ENCODE measurements at regions not wholly inside any gene's neighbourhood (a gene's known extent, or its start where the extent isn't known, plus 50 kb on each side); places are given as distances from the start of the nearest gene placed in this dataset.

DNA sequence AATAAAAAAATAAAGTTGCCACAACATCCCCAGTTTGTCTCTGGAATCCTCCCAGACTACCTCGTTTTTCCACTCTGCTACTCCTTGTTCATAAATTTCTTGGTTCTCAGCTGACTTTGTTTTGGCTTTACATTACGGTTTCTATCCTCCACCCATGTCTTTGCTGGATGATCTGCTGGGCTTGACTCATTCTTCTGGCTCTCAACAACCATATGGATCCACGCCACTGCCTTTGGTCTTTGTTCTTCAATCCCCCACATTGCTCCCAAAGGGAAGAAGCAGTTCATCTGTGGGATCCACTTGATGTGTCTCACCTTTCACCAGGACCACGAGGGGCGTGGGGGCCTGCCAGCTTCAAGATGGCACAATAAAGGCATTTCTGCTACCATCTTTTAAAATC is 67.1 kb upstream of the NBL1 start:
- Histone ChIP-seq H3K27me3 (ENCODE audit: low read depth) (no peaks in the 10 kb centered on the region), H3K36me3 (no peaks in the 10 kb centered on the region), H3K4me1 (peaks cover 4% of the 10 kb centered on the region), H3K4me3 (no peak overlapping the region), H3K9me3 (no peaks in the 10 kb centered on the region), H3K27ac (no peak overlapping the region)
- DNase-seq (no peak), ATAC-seq (no peak)
- intact Hi-C loops (cut with DNase I), result no loop called here
- TF ChIP-seq, protein P1, sequence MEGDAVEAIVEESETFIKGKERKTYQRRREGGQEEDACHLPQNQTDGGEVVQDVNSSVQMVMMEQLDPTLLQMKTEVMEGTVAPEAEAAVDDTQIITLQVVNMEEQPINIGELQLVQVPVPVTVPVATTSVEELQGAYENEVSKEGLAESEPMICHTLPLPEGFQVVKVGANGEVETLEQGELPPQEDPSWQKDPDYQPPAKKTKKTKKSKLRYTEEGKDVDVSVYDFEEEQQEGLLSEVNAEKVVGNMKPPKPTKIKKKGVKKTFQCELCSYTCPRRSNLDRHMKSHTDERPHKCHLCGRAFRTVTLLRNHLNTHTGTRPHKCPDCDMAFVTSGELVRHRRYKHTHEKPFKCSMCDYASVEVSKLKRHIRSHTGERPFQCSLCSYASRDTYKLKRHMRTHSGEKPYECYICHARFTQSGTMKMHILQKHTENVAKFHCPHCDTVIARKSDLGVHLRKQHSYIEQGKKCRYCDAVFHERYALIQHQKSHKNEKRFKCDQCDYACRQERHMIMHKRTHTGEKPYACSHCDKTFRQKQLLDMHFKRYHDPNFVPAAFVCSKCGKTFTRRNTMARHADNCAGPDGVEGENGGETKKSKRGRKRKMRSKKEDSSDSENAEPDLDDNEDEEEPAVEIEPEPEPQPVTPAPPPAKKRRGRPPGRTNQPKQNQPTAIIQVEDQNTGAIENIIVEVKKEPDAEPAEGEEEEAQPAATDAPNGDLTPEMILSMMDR (IDR thresholded peaks at IDR 0.05), result no peak

DNA sequence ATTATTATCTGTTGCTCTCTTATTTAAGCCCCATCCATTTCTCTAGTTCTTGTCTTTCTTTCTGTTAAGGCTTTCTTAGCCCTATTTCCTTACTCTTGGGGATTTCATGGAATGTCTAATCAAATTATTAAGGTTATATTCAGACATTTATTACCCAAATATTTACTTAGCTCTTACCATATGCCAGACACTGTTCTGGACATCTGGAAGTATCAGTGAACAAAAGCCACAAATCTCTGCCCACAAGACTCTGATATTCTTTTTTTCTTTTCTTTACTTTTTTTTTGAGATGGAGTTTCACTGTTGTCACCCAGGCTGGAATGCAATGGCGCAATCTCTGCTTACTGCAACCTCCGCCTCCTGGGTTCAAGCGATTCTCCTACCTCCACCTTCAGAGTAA is 74.3 kb upstream of the NBL1 start:
- intact Hi-C loops (cut with DNase I), result no loop called here
- Histone ChIP-seq H3K27ac (no peak overlapping the region), H3K4me3 (no peak overlapping the region), H3K4me1 (no peaks in the 10 kb centered on the region), H3K27me3 (ENCODE audit: low read depth) (no peaks in the 10 kb centered on the region), H3K36me3 (no peaks in the 10 kb centered on the region), H3K9me3 (no peaks in the 10 kb centered on the region)
- TF ChIP-seq, protein P1 (IDR thresholded peaks at IDR 0.05), result no peak
- ATAC-seq (no peak), DNase-seq (no peak)

DNA sequence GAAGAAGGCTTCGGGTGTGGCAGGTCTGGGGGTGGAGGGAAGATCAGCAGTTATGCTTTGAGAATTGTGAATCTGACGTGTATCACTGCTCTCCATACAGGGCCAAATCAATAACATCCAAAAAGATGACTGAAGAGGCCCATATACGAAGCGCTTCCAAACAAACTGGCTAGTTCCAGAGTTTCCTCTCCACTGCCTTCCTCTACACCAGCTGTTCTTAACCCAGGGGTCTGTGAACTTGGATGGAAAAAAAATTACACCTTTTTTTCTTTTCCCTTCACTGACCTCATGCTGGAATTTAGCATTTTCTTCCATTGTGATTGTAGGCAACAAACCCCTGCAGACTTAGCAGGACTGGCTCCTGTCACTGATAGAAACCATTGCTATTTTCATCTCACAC is 77.1 kb upstream of the NBL1 start:
- DNase-seq (no peak), ATAC-seq (no peak)
- H3K4me3 ChIP-seq, result no peak overlapping the region
- intact Hi-C loops (cut with DNase I), result no loop called here
- no peaks in the 10 kb centered on the region for H3K9me3 ChIP-seq
- H3K27me3 ChIP-seq (ENCODE audit: low read depth), result no peaks in the 10 kb centered on the region
- H3K27ac ChIP-seq, result no peak overlapping the region
- H3K4me1 ChIP-seq, result no peaks in the 10 kb centered on the region
- TF ChIP-seq, protein P1 (IDR thresholded peaks at IDR 0.05), result no peak
- H3K36me3 ChIP-seq, result no peaks in the 10 kb centered on the region

DNA sequence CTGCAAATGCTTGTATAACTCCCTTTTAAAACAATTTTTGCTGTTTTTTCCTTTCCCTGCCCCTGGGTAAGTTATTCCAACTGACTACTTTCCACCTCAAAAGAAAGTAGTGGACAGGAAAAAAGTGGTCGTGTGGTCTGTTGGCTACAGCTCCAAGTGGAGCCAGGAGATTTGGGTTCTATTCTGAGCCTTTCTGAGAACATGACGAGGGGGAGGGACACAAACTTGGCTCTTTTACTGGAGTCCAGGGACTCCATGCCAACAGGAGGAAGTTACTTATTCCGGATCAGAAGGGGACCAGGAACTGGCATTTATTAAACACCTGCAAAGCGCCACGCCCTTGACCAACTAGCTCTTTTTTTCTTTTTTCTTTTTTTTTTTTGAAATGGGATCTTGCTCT is 79.0 kb upstream of the CAPZB start:
- Histone ChIP-seq H3K4me3 (no peak overlapping the region), H3K9me3 (no peaks in the 10 kb centered on the region), H3K27me3 (ENCODE audit: low read depth) (no peaks in the 10 kb centered on the region), H3K4me1 (no peaks in the 10 kb centered on the region), H3K36me3 (no peaks in the 10 kb centered on the region), H3K27ac (peak overlapping the region; percentile 69)
- intact Hi-C loops (cut with DNase I), result no loop called here
- DNase-seq (no peak), ATAC-seq (no peak)
- TF ChIP-seq, protein P1 (IDR thresholded peaks at IDR 0.05), result no peak

DNA sequence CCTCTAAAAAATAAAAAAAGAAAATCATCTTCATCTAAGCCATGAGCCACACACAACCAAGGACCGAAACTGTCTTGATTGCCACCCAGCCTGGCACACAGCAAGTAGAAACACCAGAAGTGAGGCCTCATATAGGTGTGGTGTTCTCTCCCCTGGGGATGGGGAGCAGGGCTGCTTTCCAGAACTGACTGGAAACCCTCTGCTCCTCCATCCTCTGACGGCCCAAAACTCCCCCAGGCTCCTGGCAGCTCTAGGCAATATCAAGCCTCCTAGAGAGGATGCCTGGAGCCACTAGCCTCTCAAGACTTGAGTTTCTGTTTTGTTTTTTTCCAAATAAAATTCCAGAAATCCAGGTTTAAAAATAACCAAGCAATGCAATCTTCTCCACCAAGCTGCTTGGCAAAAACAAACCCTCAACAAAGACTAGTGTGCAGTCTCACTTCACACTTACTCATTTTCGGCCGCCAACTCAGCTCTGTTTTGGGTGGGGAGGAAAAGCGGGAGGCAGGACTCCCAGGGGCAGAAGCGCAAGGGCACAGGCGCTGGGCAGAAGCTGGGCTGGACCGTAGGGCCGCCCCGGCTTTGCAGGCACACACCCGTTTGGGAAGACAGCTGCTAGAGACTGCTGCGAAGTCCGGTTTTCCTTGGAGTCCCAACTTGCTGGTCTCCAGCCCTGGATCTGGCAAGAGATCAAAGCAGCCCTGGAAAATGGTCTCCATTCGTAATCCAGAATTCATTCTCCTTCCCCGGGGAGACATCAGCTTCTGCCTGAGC is 78.2 kb upstream of the CAPZB start:
- TF ChIP-seq, protein P1 (IDR thresholded peaks at IDR 0.05), result no peak
- intact Hi-C loops (cut with DNase I), result no loop called here
- peak overlapping the region; percentile 69 for H3K27ac ChIP-seq
- no peaks in the 10 kb centered on the region for H3K36me3 ChIP-seq
- peak; percentile 69 to 87 for ATAC-seq
- peak; percentile 49 for DNase-seq
- no peaks in the 10 kb centered on the region for H3K27me3 ChIP-seq (ENCODE audit: low read depth)
- H3K9me3 ChIP-seq, result no peaks in the 10 kb centered on the region
- no peaks in the 10 kb centered on the region for H3K4me1 ChIP-seq
- no peak overlapping the region for H3K4me3 ChIP-seq
